GM19025 (cell line): ENCODE measurements at regions not wholly inside any gene's neighbourhood (a gene's known extent, or its start where the extent isn't known, plus 50 kb on each side); places are given as distances from the start of the nearest gene placed in this dataset.
"Not testable (repeated sequence)": the region's sequence is repeated elsewhere in the genome, so short reads cannot be mapped to it uniquely, and the experiment has no call there.

Experiments
- ATAC-seq: cut with Tn5 transposase; IDR thresholded peaks from one replicate; pipeline ENCODE4 v1.9.1; 2021; ENCODE audit warnings: mild to moderate bottlenecking, low read depth, moderate library complexity; ENCODE audit not compliant: unreplicated experiment

DNA sequence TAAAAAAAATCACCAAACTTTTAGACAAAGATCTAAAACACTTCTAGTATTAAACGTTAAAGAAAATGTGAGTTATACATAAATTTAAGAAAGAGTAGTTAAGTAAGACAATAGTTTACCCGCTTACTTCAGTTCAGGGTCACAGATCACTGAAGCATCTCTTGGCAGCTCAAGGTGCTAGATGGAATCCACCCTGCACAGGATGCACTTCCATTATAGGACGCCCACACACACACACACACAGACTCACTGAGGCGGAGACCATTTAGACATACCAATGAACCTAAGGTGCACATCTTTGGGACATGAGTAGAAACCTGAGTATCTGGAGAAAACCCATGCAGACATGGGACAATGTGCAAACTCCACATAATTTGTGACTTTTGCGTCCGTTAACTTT, 630.6 kb upstream of the ZNF804A start:
- ATAC-seq = no peak

DNA sequence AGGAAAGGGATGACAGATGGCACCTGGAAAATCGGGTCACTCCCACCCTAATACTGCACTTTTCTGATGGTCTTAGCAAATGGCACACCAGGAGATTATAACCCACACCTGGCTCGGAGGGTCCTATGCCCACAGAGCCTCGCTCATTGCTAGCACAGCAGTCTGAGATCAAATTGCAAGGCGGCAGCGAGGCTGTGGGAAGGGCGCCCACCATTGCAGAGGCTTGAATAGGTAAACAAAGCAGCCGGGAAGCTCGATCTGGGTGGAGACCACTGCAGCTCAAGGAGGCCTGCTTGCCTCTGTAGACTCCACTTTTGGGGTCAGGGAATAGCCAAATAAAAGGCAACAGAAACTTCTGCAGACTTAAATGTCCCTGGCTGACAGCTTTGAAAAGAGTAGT, 622.7 kb upstream of the ZNF804A start:
- ATAC-seq = not testable (repeated sequence)

DNA sequence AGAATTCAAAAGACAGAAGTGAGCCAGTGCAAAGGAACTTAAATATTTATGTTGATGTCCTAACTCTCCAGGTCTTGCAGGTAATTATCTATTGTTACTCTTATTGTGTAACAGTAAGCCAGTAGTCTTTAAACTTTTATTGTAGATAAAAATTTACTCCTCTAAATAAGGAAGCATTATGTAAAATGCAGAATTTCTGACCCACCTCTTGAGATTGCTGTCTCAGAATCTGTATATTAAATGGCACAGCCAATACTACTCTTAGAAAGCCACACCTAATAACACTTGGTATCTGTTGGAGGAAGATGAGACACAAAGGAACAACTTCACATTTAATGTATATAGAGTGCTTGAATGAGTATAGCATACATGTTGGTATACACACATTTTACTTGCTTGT, 613.5 kb upstream of the ZNF804A start:
- no peak for ATAC-seq

DNA sequence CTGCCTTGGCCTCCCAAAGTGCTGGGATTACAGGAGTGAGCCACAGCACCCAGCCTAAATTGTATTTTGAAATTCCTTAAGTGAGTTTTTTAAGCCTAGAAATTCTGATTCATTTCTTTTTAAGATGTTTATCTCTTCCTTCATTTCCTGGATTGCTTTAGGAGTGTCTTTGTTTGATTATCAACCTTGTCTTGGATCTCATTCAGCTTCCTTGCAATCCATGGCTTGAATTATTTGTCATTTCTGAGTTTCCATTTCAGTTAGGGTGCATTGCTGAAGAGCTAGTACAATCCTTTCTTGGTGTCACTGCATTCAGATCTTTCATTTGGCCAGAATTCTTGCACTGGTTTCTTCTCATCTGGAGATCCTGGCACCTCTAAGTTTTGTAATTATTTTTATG, 606.4 kb upstream of the ZNF804A start:
- ATAC-seq = no peak

DNA sequence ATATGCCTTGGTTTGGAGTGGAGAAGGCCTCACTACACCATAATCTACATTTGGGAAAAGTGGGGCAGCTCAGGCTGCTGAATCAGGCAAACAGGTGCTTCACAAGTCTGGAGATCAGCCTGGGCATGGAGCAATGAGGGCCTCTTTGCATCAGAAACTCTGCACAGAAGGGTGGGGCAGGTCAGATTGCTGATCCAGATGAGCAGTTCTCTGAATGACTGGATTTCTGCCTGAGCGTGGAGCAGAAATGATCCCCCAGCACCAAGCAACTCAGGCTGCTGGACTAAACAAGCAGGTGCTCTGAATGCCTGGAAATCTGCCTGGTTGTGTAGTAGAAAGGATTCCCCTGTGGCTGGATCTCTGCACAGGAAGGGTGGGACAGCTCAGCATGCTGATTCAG, 605.3 kb upstream of the ZNF804A start:
- ATAC-seq = no peak

DNA sequence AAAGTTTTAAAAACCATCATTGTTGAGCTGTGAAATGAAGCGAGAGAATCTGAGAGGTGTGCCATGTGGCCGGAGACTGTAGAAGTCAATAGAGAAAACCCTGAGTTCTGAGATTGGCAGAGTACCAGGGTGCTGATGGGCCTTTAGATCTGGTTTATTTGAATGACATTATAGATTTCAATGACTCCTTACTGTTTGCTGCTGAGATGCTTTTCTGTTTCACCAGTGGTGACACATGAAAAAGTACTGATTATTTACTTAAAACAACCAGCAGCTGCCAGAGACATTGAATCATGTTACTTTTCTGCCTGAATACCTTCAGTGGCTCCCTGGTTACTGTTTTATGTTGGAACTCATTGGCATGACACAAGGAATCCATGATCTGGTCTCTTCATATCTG, 602.7 kb upstream of the ZNF804A start:
- ATAC-seq = no peak

DNA sequence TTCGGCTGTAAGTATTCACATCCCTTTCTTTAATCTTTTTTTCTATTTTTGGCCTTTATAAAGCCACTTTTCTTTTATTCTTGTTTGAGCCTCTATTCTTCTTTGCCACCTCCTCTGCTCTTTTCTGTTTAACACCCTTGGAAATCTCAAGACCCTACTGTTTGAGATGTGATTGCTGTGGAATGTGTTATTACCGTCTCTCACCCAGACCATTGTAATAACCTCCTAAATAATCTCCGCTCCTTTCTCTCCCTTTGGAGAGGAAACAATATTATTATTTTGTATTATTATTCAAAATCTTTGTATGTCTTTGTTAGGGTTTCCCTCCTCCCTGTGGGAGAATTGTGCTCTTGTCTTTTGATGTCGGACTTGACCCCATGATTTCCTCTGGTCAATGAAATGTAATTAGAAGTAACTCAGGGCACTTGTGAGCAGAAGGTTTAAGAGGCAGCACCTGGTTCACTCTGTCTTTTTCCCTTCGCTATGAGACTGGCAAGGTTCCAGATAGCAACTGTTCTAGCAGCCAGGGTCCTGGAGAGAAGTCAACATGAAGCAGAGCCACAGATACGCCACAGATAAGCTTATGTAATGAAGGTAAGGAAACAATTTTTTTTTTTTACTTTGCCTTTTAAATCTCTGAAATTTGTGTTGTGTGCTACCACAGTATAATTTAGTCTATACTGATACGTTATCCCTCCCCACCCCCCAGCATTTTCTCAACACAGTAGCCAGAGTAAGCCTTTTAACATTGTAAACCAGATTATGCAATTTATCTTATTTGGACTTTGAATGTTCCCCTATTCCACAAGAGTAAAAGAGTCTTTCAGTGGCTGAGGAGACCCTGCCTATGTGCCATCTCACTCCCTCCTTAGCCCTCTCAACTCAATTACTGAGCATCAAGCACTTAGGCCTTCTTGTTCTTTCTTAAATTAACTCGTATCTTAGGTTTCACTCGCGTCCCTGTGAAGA, 601.2 kb upstream of the ZNF804A start:
- no peak for ATAC-seq

DNA sequence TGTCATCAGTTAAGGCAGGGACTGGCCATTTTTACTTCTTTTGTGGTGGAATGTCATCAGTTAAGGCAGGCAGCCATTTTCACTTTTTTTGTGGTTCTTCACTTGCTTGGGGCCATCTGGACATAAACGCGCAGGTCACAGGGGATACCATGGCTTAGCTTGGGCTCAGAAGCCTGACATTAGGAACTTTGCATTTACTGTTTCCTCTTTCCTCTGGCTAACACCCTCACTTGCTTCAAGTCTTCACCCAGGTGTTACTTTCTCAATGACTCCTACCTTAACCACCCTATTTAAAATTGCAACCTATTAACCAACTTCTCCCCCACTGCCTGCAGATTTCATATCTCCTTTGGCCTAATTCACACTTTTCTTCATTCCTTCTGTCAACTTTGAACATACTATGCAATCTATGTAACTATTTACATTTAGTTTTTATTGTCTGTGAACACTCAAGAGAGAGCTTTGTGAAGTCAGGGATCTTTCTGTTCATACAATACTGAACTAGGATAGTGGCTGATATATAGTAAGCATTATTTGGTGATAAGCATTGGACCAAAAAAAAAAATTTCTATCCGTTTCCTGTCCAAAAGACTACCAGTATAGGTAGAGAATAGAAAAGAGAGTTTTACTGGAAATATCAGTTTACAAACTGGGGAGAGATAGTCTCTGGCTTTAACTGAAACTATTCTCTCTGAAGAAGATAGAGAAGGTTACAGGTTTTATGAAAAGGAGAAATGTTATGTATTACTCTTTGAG, 600.1 kb upstream of the ZNF804A start:
- ATAC-seq = peak; percentile 98

DNA sequence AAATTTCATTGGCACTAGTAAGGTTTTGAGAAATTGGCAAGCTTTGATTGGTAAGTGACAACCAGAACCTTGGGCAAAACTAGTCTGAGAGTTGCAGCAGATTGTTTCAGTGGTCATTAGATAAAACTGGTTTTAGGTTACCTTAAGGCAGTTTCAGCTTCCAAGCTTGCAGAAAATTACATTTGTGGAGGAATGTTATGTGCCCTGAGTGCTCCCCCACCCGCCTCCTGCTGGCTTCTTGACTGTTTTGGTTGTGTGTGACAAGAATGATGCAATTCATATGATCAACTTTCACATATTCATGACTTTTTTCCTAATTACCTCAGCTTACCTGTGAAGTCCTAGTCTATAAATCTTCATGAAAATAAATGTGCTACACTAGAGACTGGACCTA, 599.5 kb upstream of the ZNF804A start:
- no peak for ATAC-seq

DNA sequence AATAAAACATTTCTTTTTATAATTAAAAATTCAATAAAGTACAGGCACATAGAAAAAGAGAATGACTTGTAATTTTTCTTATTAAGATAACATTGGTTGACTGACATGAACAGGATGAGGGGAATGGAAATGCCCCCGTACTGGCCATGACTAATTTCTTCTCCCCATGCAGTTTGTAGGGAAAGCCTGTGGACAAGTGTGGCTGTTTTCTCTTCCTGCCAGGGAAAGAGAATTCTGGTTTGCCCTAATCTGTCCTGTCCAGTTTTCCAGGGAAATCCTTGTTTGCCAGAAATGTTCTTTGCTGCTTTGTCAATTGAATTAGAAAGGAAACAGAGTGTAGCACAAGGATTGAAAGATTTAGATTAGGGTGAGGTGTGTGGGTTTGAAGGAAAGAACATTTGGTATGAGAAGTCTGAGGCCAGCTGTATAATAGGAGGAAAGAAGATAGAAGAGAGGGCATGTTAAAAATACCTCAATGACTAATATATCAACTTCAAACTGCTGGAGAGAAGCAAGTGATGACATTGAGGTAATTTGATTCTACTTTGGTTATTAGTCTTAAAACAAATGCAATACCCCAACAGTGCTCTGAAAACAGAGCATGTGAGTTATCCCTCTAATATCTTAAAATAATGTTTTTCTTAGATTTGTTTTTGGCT, 593.9 kb upstream of the ZNF804A start:
- ATAC-seq = peak; percentile 78

DNA sequence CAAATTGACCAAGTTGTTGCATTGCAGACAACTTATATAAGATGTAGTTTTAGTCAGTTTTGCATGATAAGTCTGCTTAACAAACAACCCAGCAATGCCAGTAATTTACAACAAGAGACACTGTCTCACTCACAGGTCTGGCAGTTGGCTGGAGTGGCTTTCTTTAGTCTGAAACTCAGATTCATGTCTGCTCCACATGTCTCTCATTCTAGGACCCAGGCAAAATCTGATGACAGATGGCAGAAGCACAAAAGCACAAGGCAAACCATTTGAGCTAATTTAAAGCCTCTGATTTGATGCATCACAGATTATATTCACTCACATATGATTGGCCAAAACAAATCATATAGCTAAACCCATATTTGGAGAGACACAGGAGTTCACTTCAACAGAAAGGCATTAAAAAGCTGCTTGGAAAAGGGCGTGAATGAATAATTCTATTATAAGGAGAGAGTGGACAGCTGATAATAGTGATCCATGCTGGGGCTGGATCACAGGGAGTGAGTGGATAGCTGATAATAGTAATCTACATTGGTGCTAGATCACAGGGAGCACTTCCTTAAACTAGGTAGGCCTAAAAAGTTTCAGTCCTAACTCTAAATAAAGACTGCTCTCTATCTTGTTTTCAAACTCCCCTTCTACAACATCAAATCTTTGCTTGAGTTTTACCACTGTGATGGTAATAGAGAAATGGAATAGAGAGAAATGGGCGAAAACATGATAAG, 593.2 kb upstream of the ZNF804A start:
- ATAC-seq = peak; percentile 20

DNA sequence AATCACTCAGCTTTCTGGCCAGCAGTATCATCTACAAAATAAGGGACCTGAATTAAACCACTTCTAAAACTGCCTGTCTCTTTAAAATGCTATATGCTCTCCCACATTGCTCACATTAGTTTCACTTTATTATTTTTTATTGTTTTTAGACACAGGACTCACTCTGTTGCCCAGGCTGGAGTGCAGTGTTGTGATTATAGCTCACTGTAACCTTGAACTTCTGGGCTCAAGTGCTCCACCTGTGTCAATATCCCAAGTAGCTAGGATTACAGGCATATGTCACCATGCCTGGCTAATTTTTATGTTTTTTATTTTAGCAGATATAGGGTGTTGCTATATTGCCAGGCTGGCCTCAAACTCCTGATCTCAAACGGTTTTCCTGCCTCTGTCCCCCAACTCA, 591.3 kb upstream of the ZNF804A start:
- ATAC-seq = no peak

DNA sequence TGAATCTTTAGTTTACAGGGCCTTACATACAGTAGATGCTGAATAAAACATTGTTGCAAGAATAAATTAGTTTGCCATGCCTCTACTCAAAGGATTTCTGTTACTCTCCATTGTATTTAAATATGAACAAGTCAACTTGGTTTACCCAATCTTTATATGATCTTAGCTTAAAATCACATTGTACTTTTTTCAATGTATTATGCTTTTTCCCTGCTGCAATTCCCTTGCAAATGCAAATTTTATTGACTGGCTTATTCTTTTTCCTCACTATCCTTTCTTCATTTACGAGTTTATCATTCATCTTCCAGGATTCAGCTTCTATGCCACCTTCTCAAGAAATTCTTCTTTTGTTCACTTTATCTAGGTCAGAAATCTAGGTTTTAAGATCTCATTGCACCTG, 571.4 kb upstream of the ZNF804A start:
- ATAC-seq = no peak

DNA sequence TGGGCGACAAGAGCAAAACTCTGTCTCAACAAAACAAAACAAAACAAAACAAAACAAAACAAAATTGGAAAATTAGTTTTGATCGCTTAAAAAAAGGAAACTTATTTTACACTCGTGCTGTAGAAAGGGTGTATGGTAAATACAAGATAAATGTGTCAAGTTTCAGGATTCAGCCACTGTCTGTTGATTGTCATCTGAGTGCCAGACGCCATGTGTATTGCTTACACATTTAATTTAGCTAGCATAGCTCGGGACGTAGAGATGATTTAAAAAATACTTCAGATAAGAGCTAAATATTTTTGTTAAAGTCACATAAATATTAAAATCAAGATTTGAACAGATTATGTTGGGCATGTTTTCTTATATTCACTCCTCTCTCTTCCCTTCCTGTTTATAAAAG, 568.1 kb upstream of the ZNF804A start:
- ATAC-seq = no peak

DNA sequence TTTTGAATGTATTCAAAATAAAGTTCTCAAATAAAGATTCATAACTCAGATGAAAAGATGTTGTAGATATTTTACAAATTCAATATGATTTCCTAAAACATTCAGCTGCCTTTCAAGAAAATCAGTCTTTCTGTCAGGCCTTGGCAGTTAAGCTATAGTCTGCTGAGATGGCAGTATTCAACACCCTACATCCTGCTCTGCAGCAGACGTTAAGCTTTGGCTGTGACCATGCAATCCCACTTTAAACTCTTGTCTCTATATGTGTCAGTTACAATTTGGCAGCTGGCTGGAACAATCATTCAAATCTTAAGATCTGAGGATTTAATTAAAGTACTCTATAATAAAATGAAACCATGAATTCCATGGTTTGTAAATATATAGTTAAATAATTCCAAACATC, 567.3 kb upstream of the ZNF804A start:
- ATAC-seq = no peak

DNA sequence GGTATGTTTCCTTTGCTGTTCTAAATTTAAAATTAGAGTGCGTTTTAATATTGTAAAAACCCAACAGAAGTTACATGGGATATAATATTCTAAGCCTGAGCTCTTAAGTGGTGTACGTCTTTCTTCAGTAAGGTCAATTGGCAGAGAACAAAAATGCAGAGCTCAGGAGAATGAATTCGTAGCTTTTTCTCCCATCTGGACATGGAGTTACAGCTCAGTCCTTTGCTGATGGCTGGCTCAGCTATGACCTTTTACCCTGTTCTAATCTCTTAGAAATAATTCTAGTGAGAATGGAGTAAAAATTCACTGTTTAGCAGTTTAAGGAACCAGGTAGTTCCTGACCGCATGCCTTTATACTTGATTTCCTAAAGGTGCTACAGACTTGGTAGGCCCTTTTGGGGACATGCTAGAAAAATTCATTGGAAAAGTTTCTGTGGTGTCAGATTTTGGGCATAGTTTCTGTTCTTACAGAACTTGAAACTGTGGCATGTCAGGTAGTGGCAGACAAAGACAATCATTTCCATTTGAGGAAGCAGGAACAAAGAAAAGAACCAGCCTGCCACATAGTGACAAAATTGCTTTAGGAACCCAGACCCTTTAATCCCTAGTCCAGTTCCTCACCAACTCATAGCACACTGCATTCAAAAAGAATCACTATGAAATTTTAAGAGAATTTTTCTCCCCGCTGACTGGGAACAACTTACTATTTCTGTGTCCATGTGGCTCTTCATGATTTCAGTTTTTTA, 566.8 kb upstream of the ZNF804A start:
- ATAC-seq = no peak

DNA sequence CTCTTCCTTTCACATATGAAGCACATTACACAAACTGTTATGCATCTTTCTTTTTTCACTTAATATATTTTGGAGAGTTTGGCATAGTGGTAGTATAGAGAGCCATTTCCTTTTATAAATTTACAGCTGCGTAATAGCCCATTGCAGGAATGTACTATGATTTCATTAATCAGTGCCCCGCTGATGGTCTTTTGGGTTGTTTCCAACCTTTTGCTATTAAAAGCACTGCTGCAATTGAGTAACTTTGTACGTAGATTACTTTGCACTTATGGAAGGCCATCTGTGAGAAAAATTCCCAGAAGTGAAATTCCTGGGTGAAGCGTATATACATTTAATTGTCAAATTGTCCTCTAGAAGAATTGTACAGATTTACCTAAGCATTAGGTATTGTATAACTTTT, 565.3 kb upstream of the ZNF804A start:
- no peak for ATAC-seq

DNA sequence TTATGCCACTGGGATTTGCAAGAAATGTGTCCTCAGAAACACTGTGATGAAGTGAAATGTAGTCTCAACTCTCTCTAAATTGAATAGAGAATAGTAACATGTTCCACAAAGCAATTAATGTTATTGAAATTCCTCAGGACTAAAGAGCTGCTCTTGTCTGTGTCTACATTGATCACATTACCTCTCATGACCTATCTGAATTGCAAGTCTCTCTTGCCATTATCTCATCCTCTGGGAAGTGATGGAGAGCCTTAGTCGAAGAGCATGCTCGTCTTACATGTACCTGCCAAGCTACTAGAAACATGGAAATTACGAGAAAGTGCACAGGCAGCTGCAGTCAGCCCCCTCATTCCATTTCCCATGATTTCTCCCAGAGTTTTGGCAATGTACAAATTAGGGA, 561.1 kb upstream of the ZNF804A start:
- ATAC-seq = no peak

DNA sequence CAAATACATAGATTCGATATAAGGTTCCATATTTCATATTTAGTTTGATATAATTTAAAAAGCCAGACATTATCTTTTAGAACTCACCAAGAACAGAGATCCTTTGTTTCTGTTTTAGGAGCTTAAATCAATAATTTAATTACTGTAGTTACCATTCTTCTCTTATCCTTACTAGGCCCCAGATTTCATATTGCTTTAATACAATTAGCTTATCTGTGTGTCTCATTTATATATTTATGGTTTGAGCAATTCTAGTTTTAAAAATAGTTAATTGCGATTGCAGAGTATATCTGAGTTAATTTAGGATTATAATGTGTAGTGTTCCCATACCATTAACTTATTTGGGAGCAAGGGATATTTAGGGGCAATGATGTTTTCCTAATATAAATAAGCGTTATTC, 558.8 kb upstream of the ZNF804A start:
- ATAC-seq = no peak

DNA sequence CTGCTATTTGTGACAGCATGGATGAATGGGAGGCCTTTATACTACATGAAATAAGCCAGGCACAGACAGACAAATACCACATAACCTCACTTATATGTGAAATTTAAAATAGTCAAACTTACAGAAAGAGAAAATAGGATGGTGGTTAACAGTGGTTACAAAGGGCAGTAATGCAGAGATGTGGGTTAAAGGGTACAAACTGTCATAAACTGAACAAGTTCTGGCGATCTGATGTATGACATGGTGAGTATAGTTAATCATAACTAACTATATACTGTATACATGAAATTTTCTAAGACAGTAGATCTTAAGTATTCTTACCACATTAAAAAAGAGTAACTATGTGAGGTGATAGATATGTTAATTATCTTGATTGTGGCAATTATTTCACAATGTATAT, 558.1 kb upstream of the ZNF804A start:
- ATAC-seq = no peak
